ENCODE measurements at regions not wholly inside any gene's neighbourhood (a gene's known extent, or its start where the extent isn't known, plus 50 kb on each side); places are given as distances from the start of the nearest gene placed in this dataset.
"Not testable (repeated sequence)": the region's sequence is repeated elsewhere in the genome, so short reads cannot be mapped to it uniquely, and the experiment has no call there.

DNA sequence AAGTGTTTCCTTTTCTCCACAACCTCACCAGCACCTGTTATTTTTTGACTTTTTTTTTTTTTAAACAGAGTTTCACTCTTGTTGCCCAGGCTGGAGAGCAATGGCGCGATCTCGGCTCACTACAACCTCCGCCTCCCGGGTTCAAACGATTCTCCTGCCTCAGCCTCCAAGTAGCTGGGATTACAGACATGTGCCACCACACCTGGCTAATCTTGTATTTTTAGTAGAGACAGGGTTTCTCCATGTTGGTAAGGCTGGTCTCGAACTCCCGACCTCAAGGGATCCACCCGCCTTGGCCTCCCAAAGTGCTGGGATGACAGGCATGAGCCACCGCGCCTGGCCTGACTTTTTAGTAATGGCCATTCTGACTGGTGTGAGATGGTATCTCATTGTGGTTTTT lies 123.2 kb upstream of the CCND2 start:
- TF ChIP-seq EZH2 (IDR thresholded peaks at IDR 0.05; ENCODE audit: borderline replicate concordance, low read length); CTCF (IDR thresholded peaks at IDR 0.05; ENCODE audit: low read length): not testable (repeated sequence)

Measured in OCI-LY1 (cell line).